ENCODE measurements at regions not wholly inside any gene's neighbourhood (a gene's known extent, or its start where the extent isn't known, plus 50 kb on each side); places are given as distances from the start of the nearest gene placed in this dataset.

DNA sequence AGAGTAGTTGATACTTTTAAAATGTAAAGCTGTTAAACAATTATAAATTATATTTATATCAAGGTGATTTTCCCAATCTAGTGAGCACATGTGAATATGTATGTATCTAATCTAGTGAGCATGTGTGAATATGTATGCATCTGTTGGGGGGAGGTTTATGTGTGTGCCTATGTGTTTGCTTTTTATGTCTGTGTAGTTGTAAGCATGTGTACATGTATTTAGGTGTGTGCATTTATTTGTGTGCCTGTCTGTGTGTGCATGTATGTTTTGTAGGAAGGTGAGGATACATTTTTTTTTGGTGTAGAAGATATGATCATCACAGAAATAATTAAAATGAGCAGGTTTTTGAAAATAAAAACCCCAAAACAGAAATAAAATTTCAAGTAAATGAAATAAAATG is 318.9 kb upstream of the CHRM3 start:
- H3K36me3 ChIP-seq, result no peaks in the 10 kb centered on the region
- H3K4me1 ChIP-seq (ENCODE audit: control insufficient read depth in 1 of 2, insufficient read depth in 1 of 2, low read depth in 1 of 2, low read length in 1 of 2), result no peaks in the 10 kb centered on the region
- H3K27ac ChIP-seq, result no peak overlapping the region
- H3K4me3 ChIP-seq (ENCODE audit: low read depth in 1 of 2, low read length in 1 of 2), result no peak overlapping the region
- TF ChIP-seq, protein P1, sequence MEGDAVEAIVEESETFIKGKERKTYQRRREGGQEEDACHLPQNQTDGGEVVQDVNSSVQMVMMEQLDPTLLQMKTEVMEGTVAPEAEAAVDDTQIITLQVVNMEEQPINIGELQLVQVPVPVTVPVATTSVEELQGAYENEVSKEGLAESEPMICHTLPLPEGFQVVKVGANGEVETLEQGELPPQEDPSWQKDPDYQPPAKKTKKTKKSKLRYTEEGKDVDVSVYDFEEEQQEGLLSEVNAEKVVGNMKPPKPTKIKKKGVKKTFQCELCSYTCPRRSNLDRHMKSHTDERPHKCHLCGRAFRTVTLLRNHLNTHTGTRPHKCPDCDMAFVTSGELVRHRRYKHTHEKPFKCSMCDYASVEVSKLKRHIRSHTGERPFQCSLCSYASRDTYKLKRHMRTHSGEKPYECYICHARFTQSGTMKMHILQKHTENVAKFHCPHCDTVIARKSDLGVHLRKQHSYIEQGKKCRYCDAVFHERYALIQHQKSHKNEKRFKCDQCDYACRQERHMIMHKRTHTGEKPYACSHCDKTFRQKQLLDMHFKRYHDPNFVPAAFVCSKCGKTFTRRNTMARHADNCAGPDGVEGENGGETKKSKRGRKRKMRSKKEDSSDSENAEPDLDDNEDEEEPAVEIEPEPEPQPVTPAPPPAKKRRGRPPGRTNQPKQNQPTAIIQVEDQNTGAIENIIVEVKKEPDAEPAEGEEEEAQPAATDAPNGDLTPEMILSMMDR (IDR thresholded peaks at IDR 0.05), result no peak
- no peaks in the 10 kb centered on the region for H3K9me3 ChIP-seq
- no peaks in the 10 kb centered on the region for H3K27me3 ChIP-seq

DNA sequence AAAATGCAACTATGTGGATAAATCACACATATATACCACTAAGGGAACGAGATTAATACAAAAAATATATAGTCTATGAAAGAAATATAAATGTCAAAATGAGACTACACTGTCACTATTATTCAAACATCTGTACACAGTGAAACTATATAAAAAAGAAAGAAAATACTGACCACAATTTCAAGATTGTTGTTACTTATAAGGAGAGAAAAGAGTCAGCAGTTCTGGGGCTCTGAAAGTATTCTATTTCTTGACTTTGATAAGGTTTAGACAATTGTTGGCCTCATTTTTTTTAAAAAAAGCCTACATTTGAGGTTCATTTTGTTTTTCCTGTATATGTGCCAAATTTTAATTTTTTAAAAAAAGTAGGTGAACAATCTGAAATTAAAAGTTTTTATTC is 319.3 kb upstream of the CHRM3 start:
- H3K4me3 ChIP-seq (ENCODE audit: low read depth in 1 of 2, low read length in 1 of 2), result no peak overlapping the region
- no peak overlapping the region for H3K27ac ChIP-seq
- H3K27me3 ChIP-seq, result no peaks in the 10 kb centered on the region
- TF ChIP-seq, protein P1 (IDR thresholded peaks at IDR 0.05), result no peak
- no peaks in the 10 kb centered on the region for H3K4me1 ChIP-seq (ENCODE audit: control insufficient read depth in 1 of 2, insufficient read depth in 1 of 2, low read depth in 1 of 2, low read length in 1 of 2)
- no peaks in the 10 kb centered on the region for H3K9me3 ChIP-seq
- H3K36me3 ChIP-seq, result no peaks in the 10 kb centered on the region

DNA sequence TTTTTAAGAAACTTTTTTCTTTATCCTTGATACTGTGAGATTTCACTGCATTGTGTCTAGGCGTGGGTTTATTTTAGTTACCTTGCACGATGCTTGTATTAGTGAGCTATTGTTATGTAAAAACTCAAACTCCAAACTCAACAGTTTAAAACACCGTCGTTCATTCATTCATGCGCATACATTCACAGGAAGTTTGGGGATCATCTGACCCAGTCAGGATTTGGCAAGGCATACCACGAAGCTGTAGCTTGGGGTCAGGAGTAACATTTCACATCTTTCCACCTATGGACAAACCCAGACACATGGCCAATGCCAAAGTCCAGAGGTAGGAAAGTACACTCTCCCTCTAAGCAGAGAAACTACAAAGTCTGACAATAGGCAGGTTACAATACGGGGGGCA is 324.6 kb upstream of the CHRM3 start:
- TF ChIP-seq, protein P1 (IDR thresholded peaks at IDR 0.05), result no peak
- Histone ChIP-seq H3K27ac (no peak overlapping the region), H3K9me3 (no peaks in the 10 kb centered on the region), H3K27me3 (no peaks in the 10 kb centered on the region), H3K36me3 (no peaks in the 10 kb centered on the region), H3K4me1 (ENCODE audit: control insufficient read depth in 1 of 2, insufficient read depth in 1 of 2, low read depth in 1 of 2, low read length in 1 of 2) (no peaks in the 10 kb centered on the region), H3K4me3 (ENCODE audit: low read depth in 1 of 2, low read length in 1 of 2) (no peak overlapping the region)

DNA sequence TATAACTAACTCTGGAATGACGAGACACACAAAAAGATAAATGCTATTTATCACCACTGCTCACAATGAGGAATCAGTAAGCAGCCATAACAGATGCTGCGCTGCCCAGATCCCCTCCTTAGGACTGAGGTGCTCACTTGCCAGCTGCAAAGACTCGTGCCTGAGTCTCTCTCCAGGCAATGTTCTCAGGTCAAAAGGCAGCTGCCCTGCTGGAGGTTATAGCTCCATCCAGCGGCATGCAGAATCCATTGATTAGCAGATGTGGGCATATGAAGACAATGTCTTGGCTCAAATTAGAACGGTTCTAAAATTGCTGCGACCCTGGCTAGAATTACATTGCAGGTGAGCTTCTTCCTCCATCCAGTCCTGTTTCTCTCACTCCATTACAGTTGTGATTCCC is 328.2 kb upstream of the CHRM3 start:
- no peaks in the 10 kb centered on the region for H3K4me1 ChIP-seq (ENCODE audit: control insufficient read depth in 1 of 2, insufficient read depth in 1 of 2, low read depth in 1 of 2, low read length in 1 of 2)
- no peak overlapping the region for H3K27ac ChIP-seq
- H3K9me3 ChIP-seq, result no peaks in the 10 kb centered on the region
- H3K4me3 ChIP-seq (ENCODE audit: low read depth in 1 of 2, low read length in 1 of 2), result no peak overlapping the region
- no peaks in the 10 kb centered on the region for H3K36me3 ChIP-seq
- H3K27me3 ChIP-seq, result no peaks in the 10 kb centered on the region
- TF ChIP-seq, protein P1 (IDR thresholded peaks at IDR 0.05), result no peak

DNA sequence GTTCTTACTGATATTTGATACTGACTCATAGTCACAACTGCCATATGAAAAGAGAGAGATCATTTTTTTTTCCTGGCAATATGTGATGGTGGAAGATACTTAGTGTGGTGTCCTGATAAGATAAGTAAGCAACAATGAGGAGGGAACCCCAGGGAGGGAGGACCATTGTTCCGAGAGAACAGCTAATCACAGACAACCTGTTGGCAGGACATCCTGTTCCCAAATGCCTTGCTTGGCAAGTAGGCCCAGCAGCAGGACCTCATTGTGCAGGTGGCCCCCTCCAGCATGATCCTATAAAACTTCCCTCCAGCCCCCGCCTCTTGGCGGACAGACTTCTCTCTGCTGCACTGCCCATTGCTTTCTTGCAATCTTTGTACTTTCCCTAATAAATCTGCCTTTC is 329.4 kb upstream of the CHRM3 start:
- Histone ChIP-seq H3K36me3 (no peaks in the 10 kb centered on the region), H3K4me1 (ENCODE audit: control insufficient read depth in 1 of 2, insufficient read depth in 1 of 2, low read depth in 1 of 2, low read length in 1 of 2) (no peaks in the 10 kb centered on the region), H3K4me3 (ENCODE audit: low read depth in 1 of 2, low read length in 1 of 2) (no peak overlapping the region), H3K9me3 (no peaks in the 10 kb centered on the region), H3K27me3 (no peaks in the 10 kb centered on the region), H3K27ac (no peak overlapping the region)
- TF ChIP-seq, protein P1 (IDR thresholded peaks at IDR 0.05), result no peak

DNA sequence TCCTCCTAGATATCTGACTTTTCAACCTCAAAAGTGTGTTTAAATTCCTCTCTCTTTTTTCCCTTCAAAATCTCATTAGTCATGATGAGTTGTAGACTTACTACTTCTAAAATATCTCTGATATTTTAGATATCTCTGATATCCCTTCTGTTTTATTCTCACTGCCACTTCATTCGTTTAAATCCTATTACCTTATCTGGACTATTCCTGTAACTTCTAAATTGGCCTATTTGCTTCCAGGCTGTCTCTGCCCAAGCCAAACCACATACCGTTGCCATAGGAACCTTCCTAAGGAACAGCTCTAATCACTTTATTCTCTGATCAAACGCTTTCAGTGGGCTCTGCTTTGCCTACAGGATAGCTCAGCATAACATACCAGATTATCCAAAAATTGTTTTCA is 333.1 kb upstream of the CHRM3 start:
- Histone ChIP-seq H3K36me3 (no peaks in the 10 kb centered on the region), H3K27me3 (no peaks in the 10 kb centered on the region), H3K4me1 (ENCODE audit: control insufficient read depth in 1 of 2, insufficient read depth in 1 of 2, low read depth in 1 of 2, low read length in 1 of 2) (no peaks in the 10 kb centered on the region), H3K9me3 (no peaks in the 10 kb centered on the region), H3K4me3 (ENCODE audit: low read depth in 1 of 2, low read length in 1 of 2) (no peak overlapping the region), H3K27ac (no peak overlapping the region)
- TF ChIP-seq, protein P1 (IDR thresholded peaks at IDR 0.05), result no peak

All from neutrophil (primary cell).